Cardiac muscle cell (in vitro differentiated cells and primary cell): ENCODE measurements at regions not wholly inside any gene's neighbourhood (a gene's known extent, or its start where the extent isn't known, plus 50 kb on each side); places are given as distances from the start of the nearest gene placed in this dataset.
"Not testable (repeated sequence)": the region's sequence is repeated elsewhere in the genome, so short reads cannot be mapped to it uniquely, and the experiment has no call there.

Source experiments
- DNase-seq, 2 donors: peaks; one replicate each; pipeline versions ENCODE4 v3.0.0 to v3.0.0-alpha.2; 2010 to 2017; ENCODE audit warnings: low read depth in 1 of 2, low spot score in 1 of 2
- H3K27ac ChIP-seq: fragments of 200-600 bp; sonication (generic); 2 replicates; pipeline ENCODE4 v1.5.1; 2016
- H3K27me3 ChIP-seq: fragments of 200-600 bp; sonication (generic); 2 replicates; pipeline ENCODE4 v1.6.0; 2016; ENCODE audit warnings: control low read depth
- H3K36me3 ChIP-seq: fragments of 200-600 bp; sonication (generic); 2 replicates; pipeline ENCODE4 v1.5.1; 2016; ENCODE audit warnings: control low read depth
- H3K4me1 ChIP-seq: fragments of 200-600 bp; sonication (generic); 2 replicates; pipeline ENCODE4 v1.8.1; 2017; ENCODE audit warnings: low read depth, mild to moderate bottlenecking, mixed run types
- H3K4me3 ChIP-seq: fragments of 200-600 bp; sonication (generic); 2 replicates; pipeline ENCODE4 v1.5.1; 2016; ENCODE audit warnings: mild to moderate bottlenecking
- H3K9me3 ChIP-seq: fragments of 200-600 bp; sonication (generic); 2 replicates; pipeline ENCODE4 v1.5.1; 2017; ENCODE audit warnings: low read depth, mild to moderate bottlenecking, control low read depth
- CTCF ChIP-seq: IDR thresholded peaks from 2 replicates; pipeline ENCODE4 v1.5.1; 2012; ENCODE audit warnings: low read depth, mild to moderate bottlenecking, low read length

- H3K4me3 ChIP-seq, H3K27me3 ChIP-seq, H3K9me3 ChIP-seq, H3K4me1 ChIP-seq, H3K27ac ChIP-seq, H3K36me3 ChIP-seq: not testable (repeated sequence)
- peak; percentile 16 for TF ChIP-seq CTCF
- peak; percentile 24 to 32 for DNase-seq
Measured at GRCh38 chr11:67859513-67860161, 144.3 kb downstream of the UNC93B1 start.

DNA sequence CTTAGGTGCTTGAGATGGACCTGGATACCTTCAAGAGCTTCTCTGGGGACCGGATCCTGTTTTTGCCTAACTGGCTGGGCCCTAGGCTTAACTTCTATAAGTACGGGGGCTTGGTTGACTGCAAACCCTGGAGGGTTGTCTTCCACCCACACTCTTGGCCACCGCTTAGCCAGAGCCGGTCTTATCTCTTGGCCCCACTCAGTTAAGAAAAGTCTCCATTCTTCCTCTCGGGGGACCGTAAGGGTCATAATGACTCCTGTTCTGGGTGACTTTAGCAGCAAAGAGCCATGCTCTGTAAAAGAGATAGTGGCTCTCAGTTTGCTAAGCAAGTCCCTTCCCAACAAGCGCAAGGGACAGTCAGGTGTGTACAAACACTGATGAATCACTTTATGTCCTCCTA lies 153.2 kb downstream of the UNC93B1 start:
- not testable (repeated sequence) for H3K9me3 ChIP-seq, H3K27me3 ChIP-seq, H3K27ac ChIP-seq, H3K36me3 ChIP-seq, DNase-seq, H3K4me3 ChIP-seq, H3K4me1 ChIP-seq

- H3K4me3 ChIP-seq, DNase-seq: not testable (repeated sequence)
Measured at GRCh38 chr11:67849766-67850165, 154.1 kb downstream of the UNC93B1 start.

GRCh38 chr11:67847896-67848875 lies 155.7 kb downstream of the UNC93B1 start:
- not testable (repeated sequence) for H3K4me1 ChIP-seq, H3K27me3 ChIP-seq, H3K27ac ChIP-seq, H3K9me3 ChIP-seq, H3K36me3 ChIP-seq, H3K4me3 ChIP-seq
- peak; percentile 36 for TF ChIP-seq CTCF
- DNase-seq, result peak in 1 of 2 donors; percentile 8

More at GRCh38 chr11:67849766-67850165, 154.1 kb downstream of the UNC93B1 start:
- H3K27me3 ChIP-seq, H3K27ac ChIP-seq, H3K4me1 ChIP-seq, H3K9me3 ChIP-seq, H3K36me3 ChIP-seq: not testable (repeated sequence)

GRCh38 chr11:67846303-67846702 lies 157.6 kb downstream of the UNC93B1 start:
- not testable (repeated sequence) for H3K4me3 ChIP-seq, H3K9me3 ChIP-seq, H3K4me1 ChIP-seq, H3K36me3 ChIP-seq, H3K27ac ChIP-seq, H3K27me3 ChIP-seq
- DNase-seq, result peak in 1 of 2 donors; percentile 7

GRCh38 chr11:67845296-67845695 lies 158.6 kb downstream of the UNC93B1 start:
- not testable (repeated sequence) for H3K27me3 ChIP-seq, DNase-seq

GRCh38 chr11:67840599-67840998 lies 163.3 kb downstream of the UNC93B1 start:
- not testable (repeated sequence) for H3K4me3 ChIP-seq

More at GRCh38 chr11:67845296-67845695, 158.6 kb downstream of the UNC93B1 start:
- not testable (repeated sequence) for H3K36me3 ChIP-seq, H3K4me1 ChIP-seq, H3K27ac ChIP-seq, H3K9me3 ChIP-seq, H3K4me3 ChIP-seq

GRCh38 chr11:67830152-67830551 lies 155.7 kb upstream of the ALDH3B2 start:
- H3K9me3 ChIP-seq, H3K27ac ChIP-seq, H3K27me3 ChIP-seq, H3K4me1 ChIP-seq, H3K36me3 ChIP-seq, H3K4me3 ChIP-seq, DNase-seq: not testable (repeated sequence)

More at GRCh38 chr11:67840599-67840998, 163.3 kb downstream of the UNC93B1 start:
- not testable (repeated sequence) for H3K27ac ChIP-seq, H3K9me3 ChIP-seq, DNase-seq, H3K4me1 ChIP-seq, H3K27me3 ChIP-seq, H3K36me3 ChIP-seq

DNA sequence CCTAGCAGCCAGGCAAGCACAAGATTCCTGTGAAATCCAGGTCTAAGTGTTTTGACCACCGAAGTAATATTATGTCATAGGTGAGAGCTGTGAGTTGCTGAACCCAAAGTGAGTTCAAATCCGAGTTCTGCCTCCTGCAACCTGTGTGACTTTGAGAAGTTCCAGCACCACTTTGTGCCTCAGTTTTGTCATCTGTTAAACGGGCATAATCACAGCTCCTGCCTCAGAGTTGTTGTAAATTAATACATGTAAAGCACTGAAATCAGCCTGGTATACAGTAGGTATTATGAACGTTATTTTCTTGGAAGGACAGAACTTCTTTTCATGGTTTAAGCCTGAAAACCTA lies 152.5 kb upstream of the ALDH3B2 start:
- not testable (repeated sequence) for H3K4me1 ChIP-seq, H3K9me3 ChIP-seq, H3K4me3 ChIP-seq, DNase-seq, H3K36me3 ChIP-seq, H3K27me3 ChIP-seq
- H3K27ac ChIP-seq, result peak overlapping the region; percentile 48
